GF-D8 (cell line): ENCODE measurements at regions not wholly inside any gene's neighbourhood (a gene's known extent, or its start where the extent isn't known, plus 50 kb on each side); places are given as distances from the start of the nearest gene placed in this dataset.
"Not testable (repeated sequence)": the region's sequence is repeated elsewhere in the genome, so short reads cannot be mapped to it uniquely, and the experiment has no call there.

ENCODE experiments used
- DNase-seq: peaks from one replicate; lab custom pipeline; 2025; lab: John Stamatoyannopoulos, UW

DNA sequence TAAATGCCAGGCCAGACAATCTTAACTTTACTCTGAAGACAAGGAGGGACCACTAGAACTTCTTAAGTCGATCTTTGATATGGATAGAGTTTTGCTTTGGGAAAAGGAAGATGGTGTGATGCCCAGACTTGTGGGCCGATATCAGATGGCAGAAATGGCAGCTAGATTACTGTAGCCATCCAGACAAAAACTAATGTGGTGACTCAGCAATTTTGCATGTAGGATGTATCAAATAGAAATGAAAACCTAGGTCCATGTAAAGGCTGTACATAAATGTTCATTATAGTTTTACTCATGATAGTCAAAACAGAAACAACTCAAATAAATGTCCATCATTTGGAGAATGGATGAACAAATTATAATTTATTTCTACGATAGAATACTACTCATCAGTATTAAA is 121.5 kb downstream of the APIP start:
- no peak for DNase-seq

DNA sequence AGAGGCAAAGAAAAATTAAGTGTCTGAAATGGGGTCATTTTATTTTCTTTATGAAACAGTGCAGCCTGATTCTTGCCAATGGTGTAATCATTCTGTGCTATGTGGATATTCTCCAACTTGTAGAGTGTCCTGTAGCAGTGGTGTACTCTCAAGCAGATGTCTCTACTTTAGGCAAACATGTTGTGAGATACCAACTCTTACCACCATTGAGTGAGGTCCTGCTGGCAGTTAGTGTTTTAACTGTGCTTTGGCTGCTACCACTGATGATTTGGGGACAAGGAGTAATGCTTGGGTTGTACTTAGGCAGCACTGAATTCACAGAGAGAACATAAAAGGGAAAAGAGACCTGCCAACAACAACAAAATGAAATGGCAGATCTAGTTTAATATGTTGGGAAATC is 122.5 kb downstream of the APIP start:
- DNase-seq: no peak

DNA sequence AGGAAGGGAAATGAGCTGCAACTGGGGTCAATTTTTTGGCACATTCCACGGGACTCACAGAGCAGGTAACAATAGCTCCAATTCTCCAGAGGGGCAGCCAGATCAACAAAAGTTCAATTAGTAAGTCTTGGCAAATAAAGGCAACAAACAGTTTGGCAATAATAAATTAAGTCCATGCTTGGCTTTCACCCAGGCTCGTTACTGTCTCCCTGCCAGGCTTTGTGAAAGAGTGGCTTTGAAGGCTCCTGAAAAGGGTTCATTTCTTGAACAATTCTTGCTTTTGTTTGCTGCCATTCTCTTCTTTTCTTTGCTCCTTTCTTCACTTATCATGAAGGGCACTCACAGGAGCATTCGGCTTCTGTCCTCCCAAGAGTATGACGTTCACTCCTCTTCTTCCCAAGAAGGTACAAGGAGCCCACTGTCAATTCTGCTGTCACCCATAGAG is 123.3 kb downstream of the APIP start:
- no peak for DNase-seq

DNA sequence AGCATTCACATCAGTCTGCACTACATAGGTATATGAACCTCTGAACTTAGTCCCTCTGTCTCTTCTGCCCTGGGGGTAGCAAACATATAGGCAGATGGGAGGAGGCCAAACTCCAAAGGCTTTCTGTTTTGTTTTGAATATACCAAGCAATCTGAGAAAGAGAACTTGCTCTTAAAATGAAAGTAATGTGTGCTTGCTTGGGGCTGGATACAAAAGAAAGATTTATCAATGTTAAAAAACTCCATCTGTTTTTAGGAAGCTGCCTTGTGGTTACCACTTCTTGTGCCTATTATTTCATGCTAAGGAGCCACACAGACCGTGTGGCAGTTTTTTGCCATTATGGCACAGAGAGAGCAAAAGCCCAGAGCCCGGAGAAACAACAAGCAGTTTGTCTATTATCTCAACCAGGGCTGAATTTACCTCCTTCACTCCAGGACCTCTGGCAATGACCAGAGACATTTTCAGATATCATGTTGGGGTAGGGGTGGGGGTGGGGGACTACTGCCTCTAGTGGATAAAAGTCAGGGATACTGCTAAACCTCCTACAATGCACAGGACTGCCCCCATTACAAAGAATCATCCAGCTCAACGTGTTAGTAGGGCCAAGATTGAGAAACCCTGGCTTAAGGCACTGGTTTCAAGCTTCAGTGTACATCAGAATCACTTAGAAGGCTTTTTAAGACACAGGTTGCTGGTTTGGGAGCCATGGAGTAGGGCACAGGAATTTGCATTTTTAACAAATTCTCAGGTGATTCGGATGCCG is 124.2 kb downstream of the APIP start:
- DNase-seq: no peak

DNA sequence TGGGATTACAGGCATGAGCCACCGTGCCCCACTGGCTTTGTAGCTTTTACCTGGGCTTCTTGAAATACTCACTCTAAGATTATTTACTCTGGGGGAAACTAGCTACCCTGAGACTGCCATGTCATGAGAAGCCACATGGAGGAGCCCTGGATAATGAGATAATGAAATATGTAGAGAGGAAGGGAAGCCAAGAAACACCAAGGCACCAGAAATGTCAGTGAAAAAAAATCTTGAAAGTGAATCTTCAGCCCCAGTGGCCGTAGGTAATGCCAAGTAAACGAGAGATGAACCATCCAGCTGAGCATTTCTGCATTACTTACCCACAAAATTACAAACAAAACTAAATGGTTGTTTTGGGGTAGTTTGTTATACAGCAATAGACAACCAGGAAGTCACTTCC is 125.6 kb downstream of the APIP start:
- DNase-seq: no peak

DNA sequence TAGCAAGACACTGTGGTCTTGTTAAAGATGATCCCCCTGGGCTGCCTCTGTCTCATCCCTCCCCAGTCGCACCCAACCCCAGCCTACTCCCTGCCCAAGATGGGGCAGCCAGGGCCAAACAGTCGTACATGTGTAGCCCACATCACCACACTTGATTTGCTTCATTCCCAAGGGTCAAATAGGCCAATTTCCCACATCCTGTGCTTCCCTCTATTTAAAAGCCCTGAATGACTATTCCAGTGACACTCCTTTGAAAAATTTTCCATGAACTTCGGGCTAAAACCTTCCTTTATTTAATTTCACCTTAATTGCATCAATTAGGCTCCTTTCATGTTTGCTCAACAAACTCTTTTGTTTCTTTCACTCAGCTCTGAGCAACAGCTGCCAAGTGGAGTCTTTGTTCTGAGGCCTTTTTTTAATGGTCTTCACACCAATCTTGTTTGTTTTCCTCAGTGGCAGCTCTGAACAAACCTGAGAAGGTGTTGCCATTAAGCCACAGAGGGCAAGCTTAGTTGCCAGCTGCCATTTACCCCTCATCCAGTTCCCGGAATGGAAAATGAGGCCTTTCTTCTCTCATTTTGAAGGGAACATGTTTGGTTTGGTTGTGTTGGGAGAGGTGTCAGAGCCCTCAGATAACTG is 126.9 kb downstream of the APIP start:
- no peak for DNase-seq

DNA sequence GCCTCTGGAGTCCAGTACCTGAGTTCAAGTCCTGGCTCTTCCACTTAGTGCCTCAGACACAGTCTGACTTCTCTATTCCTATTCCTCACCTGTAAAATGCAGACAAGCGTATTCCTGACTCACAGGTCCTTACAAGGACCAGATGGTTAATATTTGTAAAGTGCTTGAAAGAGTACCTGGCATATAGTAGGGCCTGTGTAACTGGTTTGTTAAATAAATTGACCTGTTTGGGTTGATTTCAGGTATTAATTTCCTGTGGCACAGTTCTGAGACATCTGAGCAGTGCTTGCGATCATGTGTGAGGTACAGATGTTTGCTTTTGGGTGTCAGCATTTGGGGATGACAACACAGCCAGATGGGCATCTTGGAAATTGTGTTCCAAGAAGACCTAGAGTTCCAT is 127.5 kb downstream of the APIP start:
- no peak for DNase-seq

DNA sequence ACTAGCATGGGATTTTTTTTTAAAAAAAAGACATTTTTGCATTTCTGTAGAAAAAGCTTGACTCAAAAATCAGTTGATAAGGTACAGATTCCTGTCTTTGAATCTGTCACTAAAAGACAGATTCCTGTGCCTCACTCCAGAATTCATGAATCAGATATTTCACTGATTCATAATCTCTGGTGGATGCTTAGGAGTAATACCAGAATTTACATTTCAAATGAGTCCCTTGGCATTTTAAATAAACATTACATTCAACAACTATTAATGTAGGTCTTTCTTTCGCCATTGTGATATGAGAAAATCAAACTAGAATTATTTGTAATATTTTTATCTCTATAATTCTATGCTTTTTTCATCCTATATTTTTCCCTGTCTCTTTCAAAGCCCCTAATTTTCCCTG is 128.3 kb downstream of the APIP start:
- no peak for DNase-seq

DNA sequence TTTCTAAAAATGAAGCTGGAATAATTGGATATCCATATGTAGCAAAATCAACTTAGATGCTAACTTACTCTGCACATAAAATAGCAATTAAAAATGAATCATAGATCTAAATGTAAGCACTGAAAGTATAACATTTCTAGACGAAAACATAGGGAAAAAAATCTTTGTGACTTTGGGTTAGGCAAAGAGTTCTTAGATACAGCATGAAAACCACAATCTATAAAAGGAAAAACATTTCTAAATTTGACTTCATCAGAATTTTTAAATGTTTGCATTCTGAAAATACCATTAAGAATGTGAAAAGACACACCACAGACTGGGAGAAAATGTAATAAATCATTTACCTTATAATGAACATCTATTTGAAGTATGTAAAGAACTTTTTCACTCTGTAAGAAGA is 128.8 kb downstream of the APIP start:
- DNase-seq: no peak

DNA sequence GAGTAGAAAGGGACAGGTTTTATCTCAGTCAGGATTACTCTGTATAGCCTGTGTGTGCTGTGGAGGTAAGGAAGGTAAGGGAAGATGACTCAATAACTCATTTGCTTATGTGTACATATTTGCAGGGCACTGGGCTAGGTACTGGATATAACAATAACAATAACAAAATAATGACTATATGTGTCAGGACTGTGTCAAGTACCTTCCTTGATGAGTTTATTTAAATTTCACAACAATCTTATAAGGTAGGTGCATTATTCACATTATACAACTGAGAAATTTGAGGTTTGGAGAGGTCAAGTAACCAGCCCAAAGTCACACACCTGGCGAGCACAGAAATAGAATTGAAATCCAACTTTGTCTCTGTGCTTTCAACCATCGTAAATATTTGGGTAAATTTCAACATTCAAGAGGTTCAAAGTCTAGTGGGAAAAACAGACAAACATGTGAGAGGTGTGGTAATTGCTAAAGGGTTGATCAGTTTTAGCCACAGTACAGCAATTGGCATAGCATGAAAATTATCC is 131.8 kb downstream of the APIP start:
- no peak for DNase-seq

DNA sequence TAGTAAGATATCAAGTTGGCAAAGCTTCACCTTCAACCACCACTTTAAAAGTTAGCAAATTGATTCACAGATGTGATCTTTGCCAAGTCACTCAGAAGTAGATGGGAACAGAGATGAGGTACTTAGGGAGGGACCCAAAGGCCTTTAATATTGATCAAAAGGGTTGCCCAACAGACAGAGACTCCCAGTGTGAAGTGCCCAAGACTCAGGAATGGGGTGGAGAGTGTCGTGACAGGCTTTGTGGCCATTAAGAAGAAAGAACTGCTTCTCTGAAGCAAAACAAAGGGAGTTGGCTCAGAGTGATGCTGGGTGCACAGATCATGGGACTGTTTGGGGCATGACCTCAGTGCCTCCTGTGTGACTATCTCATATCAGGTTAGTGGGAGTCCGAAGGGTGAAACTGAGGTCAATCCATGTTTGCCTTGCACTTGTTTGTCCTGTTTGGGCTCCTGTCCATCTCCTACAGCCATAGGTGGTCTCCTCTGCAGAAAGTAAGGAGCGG is 132.3 kb downstream of the APIP start:
- no peak for DNase-seq

DNA sequence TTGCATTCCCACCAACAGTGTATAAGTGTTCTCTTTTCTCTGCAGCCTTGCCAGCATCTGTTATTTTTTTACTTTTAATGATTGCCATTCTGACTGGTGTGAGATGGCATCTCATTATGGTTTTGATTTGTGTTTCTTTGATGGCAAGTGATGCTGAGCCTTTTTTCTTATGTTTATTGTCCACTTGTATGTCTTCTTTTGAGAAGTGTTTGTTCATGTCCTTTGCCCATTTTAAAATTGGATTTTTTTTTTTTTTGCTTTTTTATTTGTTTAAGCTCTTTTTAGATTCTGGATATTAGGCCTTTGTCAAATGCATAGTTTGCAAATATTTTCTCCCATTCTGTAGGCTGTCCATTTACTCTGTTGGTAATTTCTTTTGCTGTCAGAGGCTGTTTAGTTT is 134.4 kb downstream of the APIP start:
- not testable (repeated sequence) for DNase-seq

DNA sequence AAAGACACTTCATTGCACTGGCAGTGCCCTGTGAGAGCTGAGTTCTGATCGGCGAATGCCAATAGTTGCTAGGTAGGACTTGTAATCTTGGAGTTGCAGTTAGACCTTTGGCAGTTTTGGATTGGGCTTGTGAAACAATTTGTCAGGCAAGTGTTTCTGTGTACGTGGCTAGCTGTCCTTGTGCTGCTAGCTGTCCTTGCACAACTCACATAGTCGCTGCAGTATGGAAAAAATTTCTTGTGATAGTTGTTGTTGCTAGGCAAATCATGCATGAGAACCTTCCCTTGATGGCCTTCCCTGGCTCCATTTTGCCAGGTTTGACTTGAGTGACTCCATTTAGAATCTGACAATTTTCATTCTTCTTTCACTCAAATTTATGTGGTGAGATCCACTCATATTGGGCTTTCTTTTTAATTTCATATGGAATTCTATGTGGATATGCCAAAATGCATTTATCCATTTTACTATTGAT is 140.7 kb downstream of the APIP start:
- no peak for DNase-seq

DNA sequence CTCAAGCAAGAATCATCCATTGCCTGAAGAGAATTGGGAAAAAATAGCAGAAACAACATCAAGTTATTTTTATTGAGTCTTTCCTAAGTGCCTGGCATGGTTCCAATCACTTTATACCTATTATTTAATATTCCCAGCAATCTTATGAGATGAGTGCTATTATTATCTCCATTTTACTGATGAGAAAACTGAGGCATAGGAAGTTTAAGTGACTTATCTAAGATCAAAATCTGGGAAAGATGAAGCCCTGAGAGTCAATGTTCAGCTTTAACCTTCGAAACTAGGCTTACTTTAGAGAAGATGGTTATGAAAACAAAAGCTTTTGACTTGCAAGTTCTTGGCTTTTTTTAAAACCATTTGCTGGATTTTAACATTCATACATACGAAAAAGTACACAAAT is 141.6 kb downstream of the APIP start:
- no peak for DNase-seq

DNA sequence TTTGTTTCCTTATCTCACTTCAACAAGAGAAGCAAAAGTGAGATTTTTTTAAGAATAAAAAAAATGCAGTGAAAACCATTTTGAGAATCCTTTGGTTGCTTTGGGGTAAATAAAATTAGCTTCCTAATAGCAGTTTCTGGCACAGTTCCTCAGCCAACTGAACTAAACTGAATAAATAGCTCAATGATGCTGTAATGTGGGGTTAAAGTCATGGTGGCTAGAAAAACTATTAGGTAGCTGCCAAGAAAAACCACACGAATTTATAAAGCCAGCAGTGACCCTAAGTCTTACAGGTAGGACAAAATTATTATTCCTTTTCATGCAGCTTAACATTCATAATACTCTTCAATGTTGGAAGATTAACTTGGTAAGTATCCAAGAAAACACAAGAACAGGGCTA is 142.4 kb downstream of the APIP start:
- DNase-seq: no peak

DNA sequence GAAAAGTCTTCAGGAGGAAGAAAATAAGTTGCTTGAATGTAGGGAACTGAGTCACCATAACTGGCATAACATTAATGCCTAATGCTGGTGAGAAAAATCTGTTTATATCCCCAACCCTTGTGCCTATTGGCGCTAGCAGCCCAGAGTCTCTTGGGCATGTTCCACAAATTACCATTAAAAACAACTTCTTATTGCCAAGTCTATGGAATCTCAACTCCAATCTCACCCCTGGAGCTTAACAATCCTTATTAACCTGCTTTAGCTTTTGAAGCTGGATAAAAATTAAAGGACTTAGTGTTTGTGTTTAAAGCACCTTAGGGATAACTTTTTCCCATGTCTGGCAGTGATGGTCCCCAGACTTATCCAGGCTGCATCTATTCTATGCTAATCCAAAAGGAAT is 143.0 kb downstream of the APIP start:
- DNase-seq: no peak

DNA sequence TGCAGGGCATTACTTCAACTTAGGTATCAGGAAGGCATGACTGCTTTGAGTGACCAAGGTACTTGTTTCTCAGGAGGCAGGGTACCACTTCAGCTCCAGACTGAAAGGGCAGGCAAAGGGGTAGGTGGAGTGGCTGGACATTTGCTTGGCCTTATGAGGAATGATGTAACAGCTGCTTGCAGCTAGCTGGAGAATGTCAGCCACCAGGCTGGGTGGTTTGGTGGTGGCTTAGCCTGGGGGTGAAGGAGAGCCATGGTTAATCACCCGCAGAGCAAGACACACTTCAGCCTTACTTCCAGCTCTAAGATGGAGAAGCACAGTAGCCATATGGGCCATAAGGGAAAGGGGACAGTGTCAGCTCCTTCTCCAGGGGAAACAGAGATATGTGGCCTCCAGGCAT is 146.1 kb downstream of the APIP start:
- no peak for DNase-seq

DNA sequence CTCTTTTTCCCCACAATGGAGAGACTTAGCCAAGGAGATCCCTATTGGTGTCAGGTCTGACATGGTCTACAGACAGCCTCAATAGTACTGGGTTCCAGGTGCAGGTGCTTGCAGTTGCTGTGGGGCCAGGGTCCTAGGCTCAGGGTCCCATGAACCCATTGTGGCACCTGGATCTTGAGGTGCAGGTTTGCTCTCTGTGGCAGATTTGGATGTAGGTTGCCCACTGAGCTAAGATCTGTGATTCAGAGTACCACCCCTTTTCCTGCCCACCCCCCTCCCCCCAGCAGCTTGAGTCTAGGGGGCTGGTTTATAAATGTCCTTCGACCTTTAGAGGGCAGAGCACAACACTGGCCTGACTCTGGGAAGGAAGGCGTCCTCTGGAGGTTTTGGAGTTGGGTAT is 147.0 kb downstream of the APIP start:
- no peak for DNase-seq

DNA sequence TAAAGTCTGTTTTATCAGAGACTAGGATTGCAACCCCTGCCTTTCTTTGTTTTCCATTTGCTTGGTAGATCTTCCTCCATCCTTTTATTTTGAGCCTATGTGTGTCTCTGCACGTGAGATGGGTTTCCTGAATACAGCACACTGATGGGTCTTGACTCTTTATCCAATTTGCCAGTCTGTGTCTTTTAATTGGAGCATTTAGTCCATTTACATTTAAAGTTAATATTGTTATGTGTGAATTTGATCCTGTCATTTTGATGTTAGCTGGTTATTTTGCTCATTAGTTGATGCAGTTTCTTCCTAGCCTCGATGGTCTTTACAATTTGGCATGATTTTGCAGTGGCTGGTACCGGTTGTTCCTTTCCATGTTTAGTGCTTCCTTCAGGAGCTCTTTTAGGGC is 141.7 kb downstream of the EHF start:
- not testable (repeated sequence) for DNase-seq

DNA sequence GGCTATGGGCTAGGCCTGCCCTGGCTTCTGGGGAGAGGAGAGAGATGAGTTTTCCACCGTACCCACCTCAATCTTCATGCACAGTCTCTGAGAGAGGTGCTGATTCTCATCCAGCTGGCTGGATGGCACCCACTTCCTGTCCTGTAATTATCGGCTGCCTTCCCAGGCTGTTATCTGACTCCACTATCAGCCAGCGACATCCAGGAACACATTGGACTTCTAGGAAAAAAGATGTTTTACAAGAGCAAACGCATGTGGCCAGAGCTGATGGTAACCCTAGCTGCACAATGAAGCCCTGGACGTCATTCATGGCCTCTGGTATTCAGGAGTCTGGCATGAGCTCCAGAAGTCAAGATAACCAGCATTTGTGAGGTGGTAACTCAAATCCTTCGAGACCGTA is 137.4 kb downstream of the EHF start:
- no peak for DNase-seq

DNA sequence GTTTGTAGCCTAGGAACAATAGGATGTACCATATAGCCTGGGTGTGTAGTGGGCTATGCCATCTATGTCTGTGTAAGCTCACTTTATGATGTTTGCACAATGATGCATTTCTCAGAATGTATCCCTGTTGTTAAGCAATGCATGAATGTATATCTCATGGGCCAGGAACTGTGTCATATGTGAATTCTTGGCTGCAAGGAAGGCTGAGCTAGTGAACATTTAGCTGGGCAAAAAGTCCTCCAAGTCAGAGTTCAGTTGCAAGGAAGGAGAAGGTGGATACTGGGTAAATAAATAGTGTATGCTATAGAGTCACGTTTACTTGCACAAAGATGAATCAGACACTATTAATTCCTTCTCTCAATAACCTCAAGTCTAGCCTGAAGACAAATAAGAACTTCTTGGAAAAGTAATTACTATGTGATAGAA is 136.1 kb downstream of the EHF start:
- DNase-seq: no peak

DNA sequence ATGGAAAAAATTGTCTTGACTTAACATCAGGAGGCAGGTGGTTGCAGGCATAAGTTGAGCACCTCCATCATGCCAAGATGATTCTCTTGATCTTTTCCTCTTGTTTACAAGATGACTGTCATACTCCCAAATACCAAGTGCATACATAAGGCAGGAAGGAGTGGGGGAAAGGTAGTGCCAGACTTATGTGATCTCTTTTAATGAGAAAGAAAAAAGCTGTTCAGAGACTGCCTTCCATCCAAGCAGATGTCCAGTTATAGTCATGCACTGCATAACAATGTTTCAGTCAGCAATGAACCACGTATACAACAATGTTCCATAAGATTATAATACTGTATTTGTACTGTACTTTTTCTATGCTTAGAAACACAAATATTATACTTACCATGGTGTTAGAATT is 135.7 kb downstream of the EHF start:
- DNase-seq: no peak

DNA sequence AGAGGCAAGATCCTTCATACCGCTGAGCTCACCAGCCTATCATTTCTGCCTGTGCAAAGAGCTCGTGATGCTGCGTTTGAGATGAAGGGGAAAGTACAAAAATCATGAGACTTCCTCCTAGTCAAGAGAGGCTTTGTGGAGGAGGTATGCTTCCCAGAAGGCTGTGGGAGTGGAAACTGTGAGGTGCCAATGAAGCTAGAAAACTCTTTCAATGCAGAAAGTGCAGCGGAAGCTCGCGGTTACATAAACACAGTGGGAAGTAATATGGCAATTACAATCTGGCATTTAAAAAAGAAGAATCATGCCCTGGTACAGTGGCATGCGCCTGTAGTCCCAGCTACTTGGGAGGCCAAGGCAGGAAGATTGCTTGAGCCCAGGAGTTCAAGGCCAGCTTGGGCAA is 134.8 kb downstream of the EHF start:
- DNase-seq: no peak
